GM19372 (cell line): ENCODE measurements at regions not wholly inside any gene's neighbourhood (a gene's known extent, or its start where the extent isn't known, plus 50 kb on each side); places are given as distances from the start of the nearest gene placed in this dataset.

ENCODE experiments used
- ATAC-seq: cut with Tn5 transposase; IDR thresholded peaks from one replicate; pipeline ENCODE4 v1.9.1; 2021; ENCODE audit warnings: mild to moderate bottlenecking, low read depth, moderate library complexity; ENCODE audit not compliant: unreplicated experiment

DNA sequence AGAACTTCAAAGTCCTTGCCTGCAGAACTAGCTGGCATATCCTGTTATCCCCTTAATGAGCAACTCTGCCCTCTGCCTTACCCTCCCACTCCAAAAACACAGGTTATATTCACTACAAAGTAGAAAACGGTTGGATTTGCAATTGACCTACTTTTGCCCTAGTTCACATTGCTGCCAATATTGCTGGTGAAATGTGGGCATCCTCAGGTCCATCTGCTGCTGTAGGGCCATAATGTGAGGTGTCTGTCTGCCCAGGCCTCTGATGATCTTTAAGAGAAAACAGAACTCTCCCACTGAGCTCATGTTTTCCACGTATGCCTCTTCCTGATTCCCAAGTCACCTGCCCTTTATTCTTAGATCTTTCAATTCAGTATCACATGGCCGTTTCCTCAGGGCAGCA, 294.0 kb upstream of the CDH20 start:
- no peak for ATAC-seq

DNA sequence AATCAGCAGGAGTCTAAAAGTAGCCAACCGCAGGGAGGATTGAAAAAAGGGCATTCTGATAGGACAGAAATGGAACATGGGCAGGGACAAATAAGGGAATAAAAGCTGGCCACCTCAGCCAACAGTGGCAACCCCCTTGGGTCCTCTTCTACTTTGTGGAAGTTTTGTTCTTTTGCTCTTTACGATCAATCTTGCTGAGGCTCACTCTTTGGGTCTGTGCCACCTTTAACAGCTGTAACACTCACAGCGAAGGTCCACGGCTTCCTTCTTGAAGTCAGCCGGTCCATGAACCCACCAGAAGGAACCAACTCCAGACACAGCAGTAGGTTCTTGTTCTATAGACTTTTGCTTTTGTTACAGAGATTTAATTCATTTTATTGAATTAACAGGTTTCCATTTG, 285.4 kb upstream of the CDH20 start:
- ATAC-seq, result no peak

DNA sequence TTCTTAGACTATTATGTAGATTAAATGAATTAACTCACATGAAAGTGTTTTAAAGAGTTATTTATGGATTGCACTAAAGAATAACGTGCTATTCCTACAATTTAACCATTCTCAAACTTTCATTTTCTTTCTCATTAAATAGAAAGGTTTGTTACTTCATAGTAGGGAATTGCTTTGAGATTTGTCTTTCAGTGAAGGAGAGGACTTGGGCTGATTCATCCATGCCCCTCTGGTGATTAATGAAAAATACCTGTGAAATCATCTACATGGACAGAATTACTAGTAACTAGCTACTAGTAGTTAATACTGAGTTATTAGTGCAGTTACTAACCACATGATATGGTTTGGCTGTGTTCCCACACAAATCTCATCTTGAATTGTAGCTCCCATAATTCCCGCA, 275.8 kb upstream of the CDH20 start:
- no peak for ATAC-seq

DNA sequence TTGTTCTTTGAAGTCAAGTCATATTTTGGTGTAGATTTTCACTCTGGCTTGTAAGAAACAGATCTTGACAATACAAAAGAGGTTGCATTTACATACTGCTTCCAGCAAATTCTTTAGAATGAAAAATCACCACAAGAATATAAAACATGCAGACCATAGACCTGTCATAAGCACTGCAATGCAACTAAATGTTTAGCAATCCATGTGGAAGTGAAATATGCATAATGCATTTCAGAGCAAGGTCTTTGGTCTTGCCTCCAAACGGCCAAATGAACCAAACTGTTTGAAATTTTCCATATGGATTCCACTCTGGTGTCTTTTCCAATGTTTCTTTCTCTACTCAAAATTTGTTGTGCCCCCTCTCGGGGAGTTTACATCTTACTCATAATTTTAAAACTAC, 271.0 kb upstream of the CDH20 start:
- ATAC-seq, result no peak

DNA sequence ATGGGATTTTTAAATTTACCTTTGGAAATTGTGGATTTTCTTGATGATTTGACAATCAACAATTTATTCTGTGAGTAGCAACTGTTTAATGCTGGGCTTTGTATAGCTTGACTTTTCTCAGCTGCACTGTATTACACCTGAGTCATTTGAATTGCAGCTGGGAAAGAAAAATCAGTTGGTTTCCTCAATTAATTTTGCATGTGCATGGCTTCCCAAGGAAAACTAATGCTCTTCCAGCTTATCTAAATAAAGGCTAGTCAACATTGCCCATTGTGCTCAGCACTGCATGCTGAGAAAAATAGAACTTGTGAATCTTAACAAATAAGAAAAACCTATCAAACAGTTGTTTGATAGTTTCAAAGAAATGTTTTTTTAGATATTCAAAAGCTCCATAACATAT, 268.3 kb upstream of the CDH20 start:
- ATAC-seq, result no peak

DNA sequence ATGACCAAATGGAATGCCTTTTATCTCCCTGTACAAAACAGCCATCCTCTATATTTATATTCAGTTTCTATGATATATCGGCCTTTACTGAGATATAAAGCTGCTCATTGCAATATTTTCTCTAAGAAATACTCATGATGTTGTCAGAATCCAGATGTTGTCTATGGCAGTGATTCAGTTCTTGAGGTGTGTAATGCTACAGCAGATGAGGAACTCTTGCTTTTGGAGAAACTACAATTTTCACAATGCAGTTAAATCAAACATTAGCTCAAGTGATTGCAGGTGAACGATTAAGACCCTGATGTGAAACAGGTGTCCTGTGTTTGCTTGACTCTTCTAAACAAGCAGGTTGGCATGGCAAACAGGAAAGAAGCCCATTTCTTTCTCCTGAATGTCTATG, 256.2 kb upstream of the CDH20 start:
- ATAC-seq, result no peak

DNA sequence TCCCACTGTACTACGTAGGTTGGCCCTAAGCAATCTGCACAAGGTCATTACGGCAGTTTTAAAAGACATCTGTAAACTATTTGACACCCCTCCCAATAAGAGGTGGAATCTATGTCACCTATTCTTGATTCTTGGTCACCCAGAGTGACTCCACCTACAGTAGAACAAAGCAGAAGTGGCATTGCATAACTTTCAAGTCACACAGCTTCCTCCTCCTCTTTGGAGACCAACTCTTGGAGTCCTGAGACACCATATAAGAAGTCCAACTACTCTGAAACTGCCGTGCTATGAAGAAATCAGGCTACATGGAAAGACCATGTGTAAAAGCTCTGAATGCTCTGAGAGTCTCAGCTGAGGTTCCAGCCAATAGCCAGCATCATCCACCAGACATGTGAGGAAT, 253.5 kb upstream of the CDH20 start:
- ATAC-seq, result no peak

DNA sequence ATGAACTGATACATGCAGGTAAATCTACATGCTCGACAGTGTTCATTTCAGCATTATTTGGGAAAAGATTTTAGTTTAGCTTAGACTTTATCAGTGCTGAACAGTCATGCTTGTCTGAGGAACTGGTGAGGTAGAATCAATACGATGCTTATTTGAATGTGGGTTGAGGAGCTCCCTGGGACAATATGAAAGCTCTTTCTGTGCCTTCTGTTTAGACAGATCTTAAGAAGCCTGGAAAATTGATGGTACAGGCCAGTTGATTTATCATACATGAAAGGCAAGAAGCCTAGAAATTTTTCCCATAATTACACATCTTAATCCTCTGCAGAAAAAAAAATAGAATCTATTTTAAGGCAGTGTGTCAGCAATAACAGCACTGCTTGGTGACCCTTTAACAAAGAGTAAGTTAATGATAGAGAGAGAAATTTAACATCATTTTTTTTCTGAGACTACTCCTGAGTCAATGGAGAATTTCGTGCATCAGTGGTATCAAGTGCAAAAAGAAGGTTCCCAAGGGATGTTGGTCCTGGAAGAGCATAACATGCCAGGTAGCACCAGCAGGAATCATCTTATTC, 252.2 kb upstream of the CDH20 start:
- ATAC-seq, result no peak

DNA sequence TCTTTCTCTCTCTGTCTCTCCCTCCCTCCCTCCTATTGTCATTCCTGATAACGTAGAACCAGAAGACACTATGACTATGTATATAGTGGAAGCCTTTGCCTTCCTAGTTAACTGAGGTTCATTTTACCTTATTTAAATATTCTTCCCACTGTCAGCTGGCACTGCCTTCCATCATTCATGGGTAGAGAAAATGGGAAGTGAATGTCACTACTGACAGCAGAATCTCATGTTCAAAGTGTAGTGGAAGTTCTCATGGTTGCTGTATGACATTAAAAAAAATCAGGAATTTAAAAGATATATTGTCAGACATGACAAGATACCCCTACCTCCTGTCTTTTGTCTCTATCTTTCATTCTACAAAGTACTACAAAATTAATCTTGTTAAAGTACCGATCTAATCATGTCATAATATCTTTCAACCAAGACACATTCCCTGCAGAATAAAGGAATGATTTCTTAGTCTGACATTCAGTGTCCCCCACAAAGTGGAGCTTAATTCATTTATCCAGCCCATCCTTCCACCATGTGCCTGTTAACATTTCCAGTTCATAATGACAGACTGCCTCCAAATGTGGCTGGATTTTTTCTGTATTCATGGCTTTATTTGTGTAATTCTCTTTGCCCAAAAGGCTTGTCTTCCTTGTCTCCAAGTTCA, 250.1 kb upstream of the CDH20 start:
- ATAC-seq, result no peak

DNA sequence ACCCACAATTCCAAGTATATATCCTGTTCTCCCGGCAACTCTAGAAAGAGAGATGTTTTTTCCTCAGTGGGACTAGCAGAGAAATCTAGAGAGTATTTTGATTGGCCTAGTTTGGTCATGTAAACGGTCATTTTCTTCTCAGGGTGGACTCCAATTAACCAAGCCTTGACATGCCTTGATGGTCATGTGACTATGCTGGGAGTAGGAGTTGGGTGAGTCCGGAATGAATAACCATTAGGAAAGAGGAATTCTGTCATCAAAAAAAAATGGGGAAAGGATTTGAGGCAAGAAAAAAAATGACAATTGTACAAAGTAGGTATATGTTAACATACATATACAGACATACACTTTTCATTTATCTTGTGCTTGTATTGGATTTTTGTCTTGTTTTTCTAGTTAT, 248.2 kb upstream of the CDH20 start:
- ATAC-seq, result no peak

DNA sequence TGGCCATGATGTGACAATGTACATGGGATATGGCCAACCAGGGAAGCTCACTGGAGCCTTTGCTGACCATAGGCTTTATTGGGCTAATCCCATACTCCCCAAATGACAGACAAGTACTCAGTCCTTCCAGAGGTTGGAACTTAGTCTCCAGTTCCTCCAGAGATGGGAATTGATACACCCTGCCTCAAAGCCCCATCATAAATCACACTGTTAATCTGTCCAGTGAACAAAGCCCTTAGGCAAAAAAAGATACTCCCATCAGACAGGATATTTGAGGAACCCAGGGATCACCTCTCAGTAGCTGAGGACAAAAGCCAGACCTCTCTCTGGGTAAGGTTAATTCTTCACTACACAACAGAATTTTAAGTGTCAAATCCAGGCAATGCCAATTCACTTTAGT, 247.5 kb upstream of the CDH20 start:
- no peak for ATAC-seq

DNA sequence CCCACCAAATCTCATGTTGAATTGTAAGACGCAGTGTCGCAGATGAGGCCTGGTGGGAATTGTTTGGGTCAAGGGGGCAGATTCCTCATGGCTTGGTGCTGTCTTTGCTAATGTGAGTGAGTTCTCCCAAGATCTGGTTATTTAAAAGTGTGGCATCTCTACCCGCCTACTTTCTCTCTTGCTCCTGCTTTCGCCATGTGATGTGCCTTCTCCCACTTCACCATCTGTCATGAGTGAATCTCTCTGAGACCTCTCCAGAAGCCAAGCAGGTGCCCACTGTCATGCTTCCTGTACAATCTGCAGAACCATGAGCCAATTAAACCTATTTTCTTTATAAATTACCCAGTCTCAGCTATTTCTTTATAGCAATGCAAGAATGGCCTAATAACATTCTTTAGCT, 246.6 kb upstream of the CDH20 start:
- ATAC-seq, result no peak

DNA sequence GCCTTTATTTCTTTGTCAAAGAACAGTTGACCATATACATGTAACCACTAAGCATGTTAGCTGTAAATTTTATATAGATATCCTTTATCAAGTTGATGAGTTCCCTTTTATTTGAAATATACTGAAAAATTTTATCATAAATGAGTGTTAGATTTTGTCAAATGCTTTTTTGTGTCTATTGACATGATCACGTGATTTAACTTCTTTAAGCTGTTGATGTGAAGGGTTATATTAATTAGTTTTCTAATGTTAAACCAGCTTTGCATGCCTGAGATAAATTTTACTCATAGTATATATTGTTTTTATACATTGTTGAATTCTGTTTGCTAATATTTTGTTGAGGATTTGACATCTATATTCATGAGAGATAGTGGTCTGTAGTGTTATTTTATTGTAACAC, 241.9 kb upstream of the CDH20 start:
- no peak for ATAC-seq

DNA sequence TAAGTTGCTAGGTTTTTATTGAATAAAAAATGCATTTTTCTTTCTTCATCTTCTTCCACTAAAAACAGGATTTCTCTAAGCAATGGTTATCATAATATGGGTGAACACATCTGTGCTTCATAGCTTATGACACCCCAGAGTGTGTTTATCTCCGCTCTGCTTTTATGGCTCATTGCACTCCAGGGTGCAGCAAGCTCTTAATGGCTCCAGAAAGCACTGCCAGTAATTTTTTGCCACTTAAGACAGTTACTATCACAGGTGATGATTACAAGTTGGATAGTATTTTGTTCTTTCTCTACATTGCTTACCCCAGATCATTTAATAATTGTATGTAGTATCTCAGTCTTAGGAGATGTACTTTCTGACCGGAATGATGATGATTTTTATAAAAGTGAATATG, 239.3 kb upstream of the CDH20 start:
- ATAC-seq, result no peak

DNA sequence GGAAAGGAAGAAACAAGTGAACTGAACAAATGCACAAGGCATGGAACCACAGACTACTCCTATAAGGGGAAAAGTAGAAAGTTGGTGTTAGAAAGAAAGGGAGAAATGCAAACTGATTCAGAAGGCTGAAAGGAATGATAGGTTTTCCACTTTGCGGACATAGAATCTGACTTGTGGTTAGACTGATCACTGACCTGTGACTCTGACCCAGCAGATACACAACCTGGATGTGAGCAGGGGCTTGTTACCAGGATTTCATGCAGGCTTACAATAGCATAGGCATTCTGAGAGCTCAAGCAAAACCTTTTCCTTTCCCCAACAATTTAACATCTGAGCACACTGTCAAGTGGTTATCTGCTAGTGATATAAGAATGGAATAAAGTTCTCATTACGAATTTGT, 237.0 kb upstream of the CDH20 start:
- ATAC-seq, result no peak

DNA sequence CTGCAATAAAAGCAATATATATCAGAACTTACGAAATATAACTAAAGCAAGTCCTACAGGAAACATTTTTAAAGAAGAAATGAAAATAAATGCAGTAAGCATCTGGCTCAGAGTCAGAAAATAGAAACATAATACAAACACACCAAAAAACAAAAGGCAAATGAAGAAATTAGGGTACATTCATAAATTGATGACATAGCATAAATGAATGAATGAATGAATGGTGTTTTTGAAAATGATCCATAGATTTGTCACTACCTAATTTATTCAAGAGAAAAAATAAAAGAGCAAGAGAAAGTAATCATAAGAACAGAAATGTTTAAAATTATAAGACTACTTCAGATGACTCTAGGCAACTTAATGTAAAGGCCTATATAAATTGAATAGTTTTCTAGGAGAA, 226.1 kb upstream of the CDH20 start:
- ATAC-seq, result no peak

DNA sequence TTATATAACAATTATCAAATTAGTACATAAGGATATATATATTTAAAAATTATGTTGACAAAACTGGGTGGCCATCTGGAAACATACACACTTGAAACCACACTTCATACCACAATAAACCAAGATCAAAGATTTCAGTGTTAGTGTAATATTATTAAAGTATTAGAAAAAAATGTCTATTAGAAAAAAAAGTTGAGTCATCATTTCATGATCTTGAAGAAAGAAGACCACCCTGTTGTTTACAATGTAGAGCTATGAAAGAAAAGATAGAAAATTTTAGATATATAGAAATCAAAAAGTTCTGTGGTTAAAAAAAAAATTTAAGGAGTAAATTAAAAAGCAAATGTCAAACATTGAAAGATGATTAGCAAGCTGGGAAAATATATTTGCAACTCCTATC, 224.5 kb upstream of the CDH20 start:
- no peak for ATAC-seq

DNA sequence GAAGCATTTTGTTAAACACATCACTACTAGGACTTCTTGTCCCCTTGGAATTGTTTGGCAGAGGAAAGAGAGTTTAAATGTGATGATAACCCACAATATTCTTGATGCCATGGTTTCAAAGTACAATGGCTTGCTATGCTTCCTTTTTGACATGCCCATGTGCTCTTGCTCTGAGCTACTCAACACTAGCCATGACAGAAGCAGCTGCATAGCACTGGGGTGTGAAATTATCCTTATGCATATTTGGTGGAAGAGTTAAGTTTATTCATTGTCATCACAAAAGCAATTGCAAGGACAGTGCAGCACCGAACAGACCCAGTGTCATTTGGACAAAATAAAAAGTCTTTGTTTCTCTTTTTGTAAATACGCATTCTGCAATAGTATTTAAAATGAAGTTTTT, 209.9 kb upstream of the CDH20 start:
- ATAC-seq, result no peak

DNA sequence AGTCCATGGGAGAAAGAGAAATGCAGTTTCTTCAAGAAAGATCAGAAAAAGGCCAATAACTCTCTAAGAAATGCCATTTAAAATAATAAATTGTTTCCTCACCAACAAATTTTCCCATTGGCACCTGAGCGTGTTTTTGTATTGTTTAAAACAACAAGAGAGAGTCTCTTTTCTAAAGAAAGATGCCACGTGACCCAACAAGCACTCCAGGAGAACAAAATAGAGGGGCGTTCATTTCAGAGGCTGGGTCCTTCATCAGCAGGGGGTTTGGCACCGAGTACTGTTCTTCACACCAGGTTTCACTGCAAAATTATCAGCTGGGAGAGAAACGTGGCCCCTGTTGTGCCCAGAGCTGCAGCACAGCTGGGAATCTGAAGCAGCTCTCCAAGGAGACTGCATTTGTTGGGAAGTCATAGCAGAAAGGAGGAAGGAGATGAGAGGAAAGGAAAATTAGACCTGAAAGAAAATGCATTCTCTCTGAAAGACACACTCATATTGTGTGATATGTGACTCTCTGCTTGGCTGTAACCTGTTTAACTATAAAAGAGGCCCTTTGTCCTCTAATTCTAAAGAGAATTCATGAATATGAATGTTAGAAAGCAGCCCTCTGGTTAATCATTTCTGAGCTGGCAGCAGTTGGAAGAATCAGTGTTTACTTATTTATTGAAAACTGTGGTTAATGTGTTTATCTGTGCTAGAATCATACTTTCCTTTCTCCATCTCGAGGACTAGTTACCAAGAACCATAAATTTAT, 205.3 kb upstream of the CDH20 start:
- no peak for ATAC-seq

DNA sequence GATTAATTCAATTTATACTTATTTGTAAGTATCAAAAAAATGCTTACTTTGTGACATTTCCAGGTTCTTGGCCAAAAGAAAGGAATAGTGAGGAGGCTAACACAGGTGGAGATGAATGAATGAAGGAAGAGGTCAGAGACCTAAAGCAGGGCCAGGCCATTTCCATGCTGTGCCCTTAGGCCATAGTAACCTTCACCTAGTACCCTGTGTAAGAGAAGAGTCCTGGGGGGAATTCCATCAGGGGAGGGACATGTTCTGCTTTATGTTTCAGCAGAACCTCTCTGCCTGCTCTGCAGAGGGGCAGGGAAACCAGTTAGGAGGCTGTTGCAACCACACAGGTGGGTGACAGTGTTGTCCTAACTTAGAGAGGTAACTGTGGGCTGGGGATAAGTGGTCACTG, 204.2 kb upstream of the CDH20 start:
- no peak for ATAC-seq

DNA sequence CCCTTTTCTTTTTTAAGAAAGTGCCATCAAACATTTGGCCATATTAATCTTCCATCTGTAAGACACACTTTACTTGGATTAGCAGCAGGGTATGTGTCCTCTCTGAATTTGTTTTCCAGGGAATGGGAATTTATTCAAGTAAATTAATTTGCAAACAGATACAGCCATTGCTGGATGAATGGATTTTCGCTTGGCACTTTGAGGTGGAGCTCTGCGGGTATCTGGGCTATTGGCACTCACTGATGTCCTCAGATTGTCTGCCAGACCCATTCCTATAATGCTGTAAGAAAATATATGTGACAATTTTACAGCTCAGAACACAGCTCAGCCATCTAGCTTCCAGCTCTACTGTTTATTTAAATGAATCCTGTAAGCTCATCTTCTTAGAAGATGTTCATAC, 201.2 kb upstream of the CDH20 start:
- no peak for ATAC-seq

DNA sequence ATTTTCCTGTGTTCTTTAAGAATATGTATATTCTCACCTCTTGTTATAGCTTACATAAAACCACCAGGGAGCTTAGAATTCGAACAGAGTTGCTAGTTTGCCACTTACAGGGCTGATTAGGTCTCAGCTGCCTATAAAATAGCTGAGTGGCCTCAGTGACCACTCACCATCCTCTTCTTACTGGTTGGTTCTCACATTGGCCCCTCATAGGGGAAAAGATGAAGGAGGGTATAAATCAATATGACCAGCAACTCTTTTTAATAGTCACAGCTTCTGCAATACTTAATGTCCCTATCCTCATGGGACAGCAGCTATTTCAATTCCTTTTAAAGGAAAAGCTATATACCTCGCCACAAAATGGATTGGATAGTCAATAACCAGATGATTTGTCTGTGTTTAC, 199.4 kb upstream of the CDH20 start:
- no peak for ATAC-seq
